ENCODE measurements at regions not wholly inside any gene's neighbourhood (a gene's known extent, or its start where the extent isn't known, plus 50 kb on each side); places are given as distances from the start of the nearest gene placed in this dataset.

GRCh38 chr7:32158076-32158475 is 87.9 kb upstream of the PDE1C start:
- no peak for TF ChIP-seq CTCF (IDR thresholded peaks at IDR 0.05)
- TF ChIP-seq POLR2A (IDR thresholded peaks at IDR 0.05) = no peak

Data from lower leg skin (tissue), 3 donors.